ENCODE measurements at regions not wholly inside any gene's neighbourhood (a gene's known extent, or its start where the extent isn't known, plus 50 kb on each side); places are given as distances from the start of the nearest gene placed in this dataset.
"Not testable (repeated sequence)": the region's sequence is repeated elsewhere in the genome, so short reads cannot be mapped to it uniquely, and the experiment has no call there.

GRCh38 chr1:172837816-172838679 is 179.1 kb downstream of the FASLG start:
- DNase-seq (ENCODE audit: low read depth): peak; percentile 51

- no peak for DNase-seq (ENCODE audit: low read depth)
These were observed 179.9 kb downstream of the FASLG start for GRCh38 chr1:172838680-172839313.

- not testable (repeated sequence) for DNase-seq (ENCODE audit: low read depth)
These were observed 180.7 kb downstream of the FASLG start for GRCh38 chr1:172839639-172840038.

- DNase-seq (ENCODE audit: low read depth): no peak
These were observed 184.5 kb downstream of the FASLG start for GRCh38 chr1:172843444-172843843.

- peak; percentile 35 for DNase-seq (ENCODE audit: low read depth)
These were observed 186.5 kb downstream of the FASLG start for GRCh38 chr1:172845371-172845770.

- DNase-seq (ENCODE audit: low read depth): no peak
These were observed 187.0 kb downstream of the FASLG start for GRCh38 chr1:172845865-172846264.

GRCh38 chr1:172847814-172848213 is 188.9 kb downstream of the FASLG start:
- DNase-seq (ENCODE audit: low read depth): not testable (repeated sequence)

- no peak for DNase-seq (ENCODE audit: low read depth)
These were observed 190.8 kb downstream of the FASLG start for GRCh38 chr1:172849653-172850052.

GRCh38 chr1:172851077-172851476 is 192.2 kb downstream of the FASLG start:
- DNase-seq (ENCODE audit: low read depth): no peak

GRCh38 chr1:172851856-172852255 is 193.0 kb downstream of the FASLG start:
- no peak for DNase-seq (ENCODE audit: low read depth)

GRCh38 chr1:172855983-172856382 is 194.8 kb downstream of the TNFSF18 start:
- not testable (repeated sequence) for DNase-seq (ENCODE audit: low read depth)

- no peak for DNase-seq (ENCODE audit: low read depth)
These were observed 187.7 kb downstream of the TNFSF18 start for GRCh38 chr1:172863031-172863430.

- no peak for DNase-seq (ENCODE audit: low read depth)
These were observed 183.4 kb downstream of the TNFSF18 start for GRCh38 chr1:172867216-172867818.

GRCh38 chr1:172870901-172871606 is 179.7 kb downstream of the TNFSF18 start:
- no peak for DNase-seq (ENCODE audit: low read depth)

GRCh38 chr1:172874950-172875349 is 175.8 kb downstream of the TNFSF18 start:
- no peak for DNase-seq (ENCODE audit: low read depth)

GRCh38 chr1:172875892-172876291 is 174.8 kb downstream of the TNFSF18 start:
- DNase-seq (ENCODE audit: low read depth): no peak

- no peak for DNase-seq (ENCODE audit: low read depth)
These were observed 168.4 kb downstream of the TNFSF18 start for GRCh38 chr1:172882385-172882784.

- DNase-seq (ENCODE audit: low read depth): no peak
These were observed 167.9 kb downstream of the TNFSF18 start for GRCh38 chr1:172882791-172883386.

- DNase-seq (ENCODE audit: low read depth): peak; percentile 28
These were observed 167.4 kb downstream of the TNFSF18 start for GRCh38 chr1:172883387-172883791.

GRCh38 chr1:172883844-172884243 is 166.9 kb downstream of the TNFSF18 start:
- DNase-seq (ENCODE audit: low read depth): no peak

- DNase-seq (ENCODE audit: low read depth): no peak
These were observed 165.3 kb downstream of the TNFSF18 start for GRCh38 chr1:172885411-172885810.

- no peak for DNase-seq (ENCODE audit: low read depth)
These were observed 164.8 kb downstream of the TNFSF18 start for GRCh38 chr1:172885971-172886370.
